Stomach (tissue), 4 donors: ENCODE measurements at regions not wholly inside any gene's neighbourhood (a gene's known extent, or its start where the extent isn't known, plus 50 kb on each side); places are given as distances from the start of the nearest gene placed in this dataset.
A peak's percentile ranks its signal among the peaks of the same experiment; 100 is the strongest.

Experiments used
- CTCF ChIP-seq, 7 experiments: fragments of 450-650 bp in 4 of 7; fragments of 200-600 bp in 3 of 7; sonication (generic) in 3 of 7; IDR thresholded peaks; one replicate each; pipeline ENCODE4 v1.5.1; 2016 to 2019; ENCODE audit warnings: antibody characterized with exemption in 7 of 7, control low read depth in 2 of 7, mild to moderate bottlenecking in 1 of 7
- POLR2A ChIP-seq, 4 donors: fragments of 450-650 bp; IDR thresholded peaks; one replicate each; pipeline ENCODE4 v1.6.1; 2016; ENCODE audit warnings: antibody characterized with exemption in 4 of 4, control low read depth in 2 of 4, mild to moderate bottlenecking in 1 of 4, moderate library complexity in 1 of 4
- POLR2AphosphoS5 ChIP-seq, 3 donors: sonication (generic); formaldehyde crosslinking; IDR thresholded peaks; one replicate each; pipeline ENCODE4 v1.6.1; 2016; ENCODE audit warnings: antibody characterized with exemption in 3 of 3

- TF ChIP-seq POLR2A (IDR thresholded peaks at IDR 0.05) (no peak), CTCF (IDR thresholded peaks at IDR 0.05) (peak in 5 of 7 experiments; percentile 73 to 92 (median 76)), POLR2AphosphoS5 (IDR thresholded peaks at IDR 0.05) (no peak)
Observed at GRCh38 chr1:208652296-208653160, 408.3 kb upstream of the PLXNA2 start.
